Inferior parietal cortex (tissue), 1 donor: ENCODE measurements at regions not wholly inside any gene's neighbourhood (a gene's known extent, or its start where the extent isn't known, plus 50 kb on each side); places are given as distances from the start of the nearest gene placed in this dataset.

Experiments used
- DNase-seq: peaks from one replicate; pipeline ENCODE4 v3.0.0-alpha.2; 2016; ENCODE audit errors: extremely low spot score

- no peak for DNase-seq
These were observed 107.1 kb upstream of the TSHZ2 start for GRCh38 chr20:52864916-52865605.

GRCh38 chr20:52859156-52859876, 112.8 kb upstream of the TSHZ2 start:
- no peak for DNase-seq

- no peak for DNase-seq
These were observed 119.4 kb upstream of the TSHZ2 start for GRCh38 chr20:52852714-52853113.

GRCh38 chr20:52847731-52848359, 124.3 kb upstream of the TSHZ2 start:
- DNase-seq = no peak

- DNase-seq = no peak
These were observed 125.0 kb upstream of the TSHZ2 start for GRCh38 chr20:52847029-52847660.

- DNase-seq = no peak
These were observed 127.1 kb upstream of the TSHZ2 start for GRCh38 chr20:52845044-52845443.

GRCh38 chr20:52843425-52843824, 128.7 kb upstream of the TSHZ2 start:
- no peak for DNase-seq

- DNase-seq = no peak
These were observed 131.2 kb upstream of the TSHZ2 start for GRCh38 chr20:52841003-52841402.

GRCh38 chr20:52840041-52840440, 132.1 kb upstream of the TSHZ2 start:
- no peak for DNase-seq

- no peak for DNase-seq
These were observed 133.5 kb upstream of the TSHZ2 start for GRCh38 chr20:52838510-52839241.

GRCh38 chr20:52837378-52837777, 134.8 kb upstream of the TSHZ2 start:
- no peak for DNase-seq

- DNase-seq = no peak
These were observed 138.3 kb upstream of the TSHZ2 start for GRCh38 chr20:52833901-52834300.

- DNase-seq = no peak
These were observed 139.9 kb upstream of the TSHZ2 start for GRCh38 chr20:52832151-52832774.

GRCh38 chr20:52830598-52830997, 141.6 kb upstream of the TSHZ2 start:
- no peak for DNase-seq

GRCh38 chr20:52829111-52829510, 143.0 kb upstream of the TSHZ2 start:
- no peak for DNase-seq

GRCh38 chr20:52828199-52828598, 144.0 kb upstream of the TSHZ2 start:
- no peak for DNase-seq

- DNase-seq = no peak
These were observed 145.4 kb upstream of the TSHZ2 start for GRCh38 chr20:52826722-52827121.

- no peak for DNase-seq
These were observed 145.8 kb upstream of the TSHZ2 start for GRCh38 chr20:52826321-52826720.

GRCh38 chr20:52824494-52825216, 147.5 kb upstream of the TSHZ2 start:
- no peak for DNase-seq

- no peak for DNase-seq
These were observed 148.9 kb upstream of the TSHZ2 start for GRCh38 chr20:52823303-52823702.
